Transverse colon (tissue), 4 donors: ENCODE measurements at regions not wholly inside any gene's neighbourhood (a gene's known extent, or its start where the extent isn't known, plus 50 kb on each side); places are given as distances from the start of the nearest gene placed in this dataset.

Experiments used
- DNase-seq: peaks from one replicate; pipeline ENCODE4 v3.0.0-alpha.2; 2019
- H3K27ac ChIP-seq, 4 donors: fragments of 200-600 bp; sonication (generic); 2 replicates each; pipeline ENCODE4 v1.5.1; 2016 to 2018; ENCODE audit warnings: inconsistent platforms in 4 of 4
- H3K27me3 ChIP-seq: fragments of 200-600 bp; sonication (generic); 2 replicates; pipeline ENCODE4 v1.5.1; 2017; ENCODE audit warnings: inconsistent platforms
- H3K36me3 ChIP-seq, 4 donors: fragments of 200-600 bp; sonication (generic); 2 replicates each; pipeline ENCODE4 v1.5.1; 2017 to 2019; ENCODE audit warnings: inconsistent platforms in 4 of 4
- H3K4me1 ChIP-seq, 4 donors: fragments of 200-600 bp; sonication (generic); 2 replicates each; pipeline ENCODE4 v1.5.1; 2017 to 2020; ENCODE audit warnings: inconsistent platforms in 4 of 4
- H3K4me3 ChIP-seq, 4 donors: fragments of 200-600 bp; sonication (generic); 1 replicate in 1 of 4; 2 replicates in 3 of 4; pipeline versions ENCODE4 v1.5.1 to v1.6.1; 2017 to 2019; ENCODE audit warnings: inconsistent platforms in 4 of 4
- H3K9me3 ChIP-seq, 2 donors: fragments of 200-600 bp; sonication (generic); 2 replicates each; pipeline ENCODE4 v1.5.1; 2017 to 2019; ENCODE audit warnings: inconsistent platforms in 2 of 2
- CTCF ChIP-seq, 5 experiments: fragments of 200-600 bp in 3 of 5; fragments of 450-650 bp in 2 of 5; sonication (generic) in 3 of 5; IDR thresholded peaks; 1 replicate in 2 of 5; 2 replicates in 3 of 5; pipeline ENCODE4 v1.5.1; 2016 to 2017; ENCODE audit warnings: antibody characterized with exemption in 5 of 5, inconsistent platforms in 3 of 5, mild to moderate bottlenecking in 2 of 5, moderate library complexity in 1 of 5
- EP300 ChIP-seq: sonication (generic); formaldehyde crosslinking; IDR thresholded peaks from one replicate; pipeline ENCODE4 v1.6.1; 2017; ENCODE audit warnings: antibody characterized with exemption, low read depth
- POLR2A ChIP-seq: fragments of 450-650 bp; IDR thresholded peaks from one replicate; pipeline ENCODE4 v1.6.1; 2016; ENCODE audit warnings: antibody characterized with exemption, mild to moderate bottlenecking, moderate library complexity
- POLR2AphosphoS5 ChIP-seq, 3 donors: sonication (generic); formaldehyde crosslinking; IDR thresholded peaks; one replicate each; pipeline ENCODE4 v1.6.1; 2016; ENCODE audit warnings: antibody characterized with exemption in 3 of 3
- WGBS, 2 donors: methylation state at CpG; one replicate each; pipeline ENCODE4 v1.1.5; 2018; ENCODE audit warnings: low coverage in 1 of 2; 5-methylcytosine and 5-hydroxymethylcytosine counted together
- in situ Hi-C, 4 donors: fragments of 200-750 bp; cut with MboI; loops; one replicate each; pipeline versions ENCODE4 v1.15.0 to v1.15.1; 2017; ENCODE audit warnings: low sequenced_read_pairs in 3 of 4, low pct_ligation_motif_present in 1 of 4, low pct_unique_long_range_greater_than_20kb in 1 of 4
- intact Hi-C: fragments of 100-400 bp; cut with DNase I; formaldehyde crosslinking; loops from one replicate; pipeline ENCODE4 v1.15.1; 2023; ENCODE audit warnings: low total_unique reads

GRCh38 chr13:95382411-95382810, 81.2 kb upstream of the ABCC4 start:
- Histone ChIP-seq H3K36me3 (no peaks in the 10 kb centered on the region), H3K27ac (no peak overlapping the region), H3K4me1 (peaks cover 0 to 14% (median 8%) of the 10 kb centered on the region in 4 donors), H3K9me3 (no peaks in the 10 kb centered on the region), H3K4me3 (no peak overlapping the region), H3K27me3 (no peaks in the 10 kb centered on the region)
- in situ Hi-C loops (loop anchor here in 1 of 4 donors (10.0 kb wide), 1 partner anchor 188 kb away; no protein-coding TSS in a partner anchor), intact Hi-C loops (loop anchor here (5.0 to 10.0 kb wide), 2 partner anchors 88 to 190 kb away; no protein-coding TSS in a partner anchor)
- no peak for DNase-seq
- no peak for TF ChIP-seq POLR2AphosphoS5 (IDR thresholded peaks at IDR 0.05)
- no peak for TF ChIP-seq POLR2A
- TF ChIP-seq CTCF (IDR thresholded peaks at IDR 0.05) = no peak
- no peak for TF ChIP-seq EP300
- 86 to 95% methylated on average over 2 of the region's 2 CpGs for WGBS, 2 donors

- H3K27ac ChIP-seq = no peak overlapping the region
- no peak overlapping the region for H3K4me3 ChIP-seq
- H3K27me3 ChIP-seq = no peaks in the 10 kb centered on the region
- intact Hi-C loops = loop anchor here (5.0 to 10.0 kb wide), 2 partner anchors 88 to 191 kb away; no protein-coding TSS in a partner anchor
- 55 to 82% methylated on average over 2 to 4 of the region's 4 CpGs for WGBS, 2 donors
- TF ChIP-seq CTCF (IDR thresholded peaks at IDR 0.05) (no peak), EP300 (no peak), POLR2AphosphoS5 (IDR thresholded peaks at IDR 0.05) (no peak), POLR2A (no peak)
- H3K4me1 ChIP-seq = peaks cover 0 to 17% (median 10%) of the 10 kb centered on the region in 4 donors
- H3K36me3 ChIP-seq = no peaks in the 10 kb centered on the region
- no peak for DNase-seq
- in situ Hi-C loops = loop anchor here in 1 of 4 donors (10.0 kb wide), 1 partner anchor 188 kb away; no protein-coding TSS in a partner anchor
- H3K9me3 ChIP-seq = no peaks in the 10 kb centered on the region
These were observed 81.7 kb upstream of the ABCC4 start for GRCh38 chr13:95382916-95383315.

- Histone ChIP-seq H3K27ac (no peak overlapping the region), H3K36me3 (no peaks in the 10 kb centered on the region), H3K4me3 (no peak overlapping the region), H3K9me3 (no peaks in the 10 kb centered on the region), H3K4me1 (peaks cover 0 to 20% (median 7%) of the 10 kb centered on the region in 4 donors), H3K27me3 (no peaks in the 10 kb centered on the region)
- no peak for DNase-seq
- intact Hi-C loops (loop anchor here (10.0 kb wide), 1 partner anchor 91 kb away; no protein-coding TSS in a partner anchor), in situ Hi-C loops (loop anchor here in 2 of 4 donors (5.0 to 10.0 kb wide), 2 partner anchors 191 to 193 kb away; no protein-coding TSS in a partner anchor)
- TF ChIP-seq POLR2A (no peak), CTCF (IDR thresholded peaks at IDR 0.05) (no peak), EP300 (no peak), POLR2AphosphoS5 (IDR thresholded peaks at IDR 0.05) (no peak)
- WGBS, 2 donors = 71 to 75% methylated on average over 1 of the region's 1 CpG
These were observed 84.1 kb upstream of the ABCC4 start for GRCh38 chr13:95385373-95385772.

GRCh38 chr13:95385798-95386197, 84.5 kb upstream of the ABCC4 start:
- Histone ChIP-seq H3K4me1 (peaks cover 0 to 16% (median 5%) of the 10 kb centered on the region in 4 donors), H3K9me3 (no peaks in the 10 kb centered on the region), H3K4me3 (no peak overlapping the region), H3K27ac (no peak overlapping the region), H3K27me3 (no peaks in the 10 kb centered on the region), H3K36me3 (no peaks in the 10 kb centered on the region)
- TF ChIP-seq POLR2AphosphoS5 (IDR thresholded peaks at IDR 0.05) = no peak
- no peak for TF ChIP-seq CTCF (IDR thresholded peaks at IDR 0.05)
- no peak for TF ChIP-seq POLR2A
- no peak for TF ChIP-seq EP300
- in situ Hi-C loops = loop anchor here in 2 of 4 donors (5.0 to 10.0 kb wide), 2 partner anchors 191 to 193 kb away; no protein-coding TSS in a partner anchor
- intact Hi-C loops = loop anchor here (10.0 kb wide), 1 partner anchor 91 kb away; no protein-coding TSS in a partner anchor
- DNase-seq = no peak
- 74 to 100% methylated on average over 1 of the region's 1 CpG for WGBS, 2 donors
